ENCODE measurements at regions not wholly inside any gene's neighbourhood (a gene's known extent, or its start where the extent isn't known, plus 50 kb on each side); places are given as distances from the start of the nearest gene placed in this dataset.

DNA sequence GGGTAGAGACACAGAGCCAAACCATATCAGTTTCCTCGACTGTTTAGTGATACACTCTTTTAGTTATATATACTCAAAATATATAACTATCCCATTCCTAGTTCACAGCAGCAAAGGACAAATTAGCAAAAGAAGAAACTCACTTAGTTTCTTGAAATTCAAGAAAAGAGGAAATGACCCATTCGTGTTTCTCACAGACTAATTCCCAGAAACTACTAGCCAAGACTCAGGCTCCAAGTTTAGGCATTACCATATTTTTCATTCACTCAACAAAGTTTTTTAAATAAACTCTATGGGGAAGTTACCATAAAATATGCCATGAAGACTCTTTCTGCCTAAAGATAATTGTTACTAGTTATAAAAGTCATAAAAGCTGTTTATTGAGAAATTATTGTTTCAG, 152.3 kb upstream of the DAAM1 start:
- no peaks in the 10 kb centered on the region for H3F3A ChIP-seq (ENCODE audit: insufficient read depth, low read length, poor library complexity, severe bottlenecking)
- no peaks in the 10 kb centered on the region for H3K79me2 ChIP-seq (replicated peaks; ENCODE audit: insufficient read depth, low read length)
- no peaks in the 10 kb centered on the region for H3K9me3 ChIP-seq (ENCODE audit: low read length)
- no peaks in the 10 kb centered on the region for H3K36me3 ChIP-seq (ENCODE audit: insufficient read depth, low read length)
- H3K4me3 ChIP-seq (ENCODE audit: low read length): no peak overlapping the region
- no peak overlapping the region for H3K9ac ChIP-seq (ENCODE audit: low read length)
- H3K27me3 ChIP-seq (ENCODE audit: insufficient read depth, low read depth, low read length): no peaks in the 10 kb centered on the region
- no peak overlapping the region for H2AFZ ChIP-seq (ENCODE audit: low read depth, low read length)
- no peak overlapping the region for H3K4me2 ChIP-seq (ENCODE audit: low read length)
- no peaks in the 10 kb centered on the region for H3K9me2 ChIP-seq (ENCODE audit: insufficient read depth, low read length)
- TF ChIP-seq EZH2 (IDR thresholded peaks at IDR 0.05; ENCODE audit: borderline replicate concordance, insufficient read depth, low read length, poor library complexity, severe bottlenecking): no peak
- TF ChIP-seq, protein P1, sequence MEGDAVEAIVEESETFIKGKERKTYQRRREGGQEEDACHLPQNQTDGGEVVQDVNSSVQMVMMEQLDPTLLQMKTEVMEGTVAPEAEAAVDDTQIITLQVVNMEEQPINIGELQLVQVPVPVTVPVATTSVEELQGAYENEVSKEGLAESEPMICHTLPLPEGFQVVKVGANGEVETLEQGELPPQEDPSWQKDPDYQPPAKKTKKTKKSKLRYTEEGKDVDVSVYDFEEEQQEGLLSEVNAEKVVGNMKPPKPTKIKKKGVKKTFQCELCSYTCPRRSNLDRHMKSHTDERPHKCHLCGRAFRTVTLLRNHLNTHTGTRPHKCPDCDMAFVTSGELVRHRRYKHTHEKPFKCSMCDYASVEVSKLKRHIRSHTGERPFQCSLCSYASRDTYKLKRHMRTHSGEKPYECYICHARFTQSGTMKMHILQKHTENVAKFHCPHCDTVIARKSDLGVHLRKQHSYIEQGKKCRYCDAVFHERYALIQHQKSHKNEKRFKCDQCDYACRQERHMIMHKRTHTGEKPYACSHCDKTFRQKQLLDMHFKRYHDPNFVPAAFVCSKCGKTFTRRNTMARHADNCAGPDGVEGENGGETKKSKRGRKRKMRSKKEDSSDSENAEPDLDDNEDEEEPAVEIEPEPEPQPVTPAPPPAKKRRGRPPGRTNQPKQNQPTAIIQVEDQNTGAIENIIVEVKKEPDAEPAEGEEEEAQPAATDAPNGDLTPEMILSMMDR (IDR thresholded peaks at IDR 0.05; ENCODE audit: poor library complexity, severe bottlenecking): no peak
- TF ChIP-seq POLR2AphosphoS5 (IDR thresholded peaks at IDR 0.05): no peak
- TF ChIP-seq RAD21 (conservative IDR thresholded peaks at IDR 0.05): no peak
- TF ChIP-seq TAF1 (IDR thresholded peaks at IDR 0.05; ENCODE audit: low read depth): no peak
- TF ChIP-seq MXI1 (conservative IDR thresholded peaks at IDR 0.05; ENCODE audit: poor library complexity, severe bottlenecking): no peak
- no peak for TF ChIP-seq SMC3 (conservative IDR thresholded peaks at IDR 0.05; ENCODE audit: poor library complexity)
- TF ChIP-seq EP300 (conservative IDR thresholded peaks at IDR 0.05; ENCODE audit: poor library complexity, severe bottlenecking): no peak
- TF ChIP-seq, protein P2, sequence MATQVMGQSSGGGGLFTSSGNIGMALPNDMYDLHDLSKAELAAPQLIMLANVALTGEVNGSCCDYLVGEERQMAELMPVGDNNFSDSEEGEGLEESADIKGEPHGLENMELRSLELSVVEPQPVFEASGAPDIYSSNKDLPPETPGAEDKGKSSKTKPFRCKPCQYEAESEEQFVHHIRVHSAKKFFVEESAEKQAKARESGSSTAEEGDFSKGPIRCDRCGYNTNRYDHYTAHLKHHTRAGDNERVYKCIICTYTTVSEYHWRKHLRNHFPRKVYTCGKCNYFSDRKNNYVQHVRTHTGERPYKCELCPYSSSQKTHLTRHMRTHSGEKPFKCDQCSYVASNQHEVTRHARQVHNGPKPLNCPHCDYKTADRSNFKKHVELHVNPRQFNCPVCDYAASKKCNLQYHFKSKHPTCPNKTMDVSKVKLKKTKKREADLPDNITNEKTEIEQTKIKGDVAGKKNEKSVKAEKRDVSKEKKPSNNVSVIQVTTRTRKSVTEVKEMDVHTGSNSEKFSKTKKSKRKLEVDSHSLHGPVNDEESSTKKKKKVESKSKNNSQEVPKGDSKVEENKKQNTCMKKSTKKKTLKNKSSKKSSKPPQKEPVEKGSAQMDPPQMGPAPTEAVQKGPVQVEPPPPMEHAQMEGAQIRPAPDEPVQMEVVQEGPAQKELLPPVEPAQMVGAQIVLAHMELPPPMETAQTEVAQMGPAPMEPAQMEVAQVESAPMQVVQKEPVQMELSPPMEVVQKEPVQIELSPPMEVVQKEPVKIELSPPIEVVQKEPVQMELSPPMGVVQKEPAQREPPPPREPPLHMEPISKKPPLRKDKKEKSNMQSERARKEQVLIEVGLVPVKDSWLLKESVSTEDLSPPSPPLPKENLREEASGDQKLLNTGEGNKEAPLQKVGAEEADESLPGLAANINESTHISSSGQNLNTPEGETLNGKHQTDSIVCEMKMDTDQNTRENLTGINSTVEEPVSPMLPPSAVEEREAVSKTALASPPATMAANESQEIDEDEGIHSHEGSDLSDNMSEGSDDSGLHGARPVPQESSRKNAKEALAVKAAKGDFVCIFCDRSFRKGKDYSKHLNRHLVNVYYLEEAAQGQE (IDR thresholded peaks at IDR 0.05; ENCODE audit: borderline replicate concordance): no peak
- no peak overlapping the region for H3K27ac ChIP-seq (ENCODE audit: low read length)
- H4K20me1 ChIP-seq (ENCODE audit: insufficient read depth): no peaks in the 10 kb centered on the region

DNA sequence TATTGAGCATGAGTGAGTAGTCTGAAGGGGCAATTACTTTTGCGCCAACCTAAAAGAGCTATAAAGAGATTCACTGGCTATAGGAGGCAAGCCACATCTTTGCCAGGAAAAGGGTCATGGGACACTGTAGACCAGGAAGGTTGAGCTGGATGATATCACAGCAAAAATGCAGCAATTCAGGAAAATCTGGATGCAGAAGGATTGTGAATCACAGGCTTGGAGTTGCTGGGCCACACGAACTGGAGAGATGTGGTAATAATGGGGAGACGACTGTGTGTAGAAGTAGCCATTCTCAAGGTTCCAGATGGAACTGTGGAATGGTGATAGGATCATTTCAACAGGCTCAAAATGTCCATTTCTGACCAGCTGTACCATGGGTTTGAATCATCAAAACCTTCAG, 151.4 kb upstream of the DAAM1 start:
- Histone ChIP-seq H3F3A (ENCODE audit: insufficient read depth, low read length, poor library complexity, severe bottlenecking) (no peaks in the 10 kb centered on the region), H3K9me3 (ENCODE audit: low read length) (no peaks in the 10 kb centered on the region), H4K20me1 (ENCODE audit: insufficient read depth) (no peaks in the 10 kb centered on the region), H3K79me2 (replicated peaks; ENCODE audit: insufficient read depth, low read length) (no peaks in the 10 kb centered on the region), H3K27ac (ENCODE audit: low read length) (no peak overlapping the region), H3K36me3 (ENCODE audit: insufficient read depth, low read length) (no peaks in the 10 kb centered on the region), H3K4me2 (ENCODE audit: low read length) (no peak overlapping the region), H3K4me3 (ENCODE audit: low read length) (no peak overlapping the region), H3K9ac (ENCODE audit: low read length) (no peak overlapping the region), H3K27me3 (ENCODE audit: insufficient read depth, low read depth, low read length) (no peaks in the 10 kb centered on the region), H3K9me2 (ENCODE audit: insufficient read depth, low read length) (no peaks in the 10 kb centered on the region), H2AFZ (ENCODE audit: low read depth, low read length) (no peak overlapping the region)
- TF ChIP-seq, protein P2 (IDR thresholded peaks at IDR 0.05; ENCODE audit: borderline replicate concordance): no peak
